Left lung (tissue), 4 donors: ENCODE measurements at regions not wholly inside any gene's neighbourhood (a gene's known extent, or its start where the extent isn't known, plus 50 kb on each side); places are given as distances from the start of the nearest gene placed in this dataset.

Experiments used
- ATAC-seq: fragments of 200-7000 bp; cut with Tn5 transposase; one replicate; pipeline ENCODE4 v1.9.1; 2020; ENCODE audit warnings: moderate library complexity
- DNase-seq, 4 donors: peaks; one replicate each; pipeline ENCODE4 v3.0.0-alpha.2; 2013 to 2020
- H3K27ac ChIP-seq, 2 donors: fragments of 200-600 bp; sonication (generic) in 1 of 2; one replicate each; pipeline versions ENCODE4 v1.5.0 to v1.8.0; 2020 to 2021
- H3K27me3 ChIP-seq, 2 donors: fragments of 200-600 bp; sonication (generic) in 1 of 2; one replicate each; pipeline versions ENCODE4 v1.5.0 to v1.8.0; 2020 to 2021
- H3K36me3 ChIP-seq, 2 donors: fragments of 200-600 bp; sonication (generic) in 1 of 2; one replicate each; pipeline versions ENCODE4 v1.5.0 to v1.8.0; 2020 to 2021
- H3K4me1 ChIP-seq, 2 donors: fragments of 200-600 bp; one replicate each; pipeline ENCODE4 v1.8.0; 2021
- H3K4me3 ChIP-seq, 2 donors: fragments of 200-600 bp; sonication (generic) in 1 of 2; one replicate each; pipeline versions ENCODE4 v1.5.0 to v1.8.0; 2020 to 2021; ENCODE audit warnings: mild to moderate bottlenecking in 1 of 2
- H3K9me3 ChIP-seq, 2 donors: fragments of 200-600 bp; sonication (generic) in 1 of 2; one replicate each; pipeline versions ENCODE4 v1.5.0 to v1.8.0; 2020 to 2021
- intact Hi-C, 2 donors: fragments of 100-400 bp; cut with DNase I; formaldehyde crosslinking; loops; one replicate each; pipeline versions ENCODE4 v1.11.2 to v1.14.2; 2022
- TF ChIP-seq, protein P1 (sequence below), 2 donors: fragments of 200-600 bp; sonication (generic) in 1 of 2; IDR thresholded peaks; one replicate each; pipeline versions ENCODE4 v1.5.0 to v1.8.0; 2021; ENCODE audit warnings: antibody characterized with exemption in 2 of 2
- donor health status: DM: no; HTN: yes; CAD: no.
- donor health status: DM: no; HTN: no; CAD: no.

DNA sequence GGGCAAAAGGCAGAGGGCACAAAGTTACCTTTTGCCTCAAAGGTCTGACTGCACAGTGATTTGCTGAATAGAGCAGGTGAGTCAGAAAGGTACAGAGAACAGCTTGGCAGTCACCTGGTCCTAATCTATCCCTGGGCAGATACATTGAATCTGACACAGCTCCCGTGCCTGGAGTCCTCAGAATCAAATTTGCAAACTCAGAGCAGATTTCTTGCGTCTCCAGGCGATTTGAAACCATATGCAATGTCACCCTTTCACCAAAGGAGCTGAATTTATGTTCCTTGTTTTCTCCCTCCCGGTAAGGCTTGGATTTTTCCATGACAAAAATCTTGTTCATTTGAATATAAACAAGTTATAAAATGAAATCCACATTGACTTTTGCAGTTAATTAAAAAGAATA, 81.6 kb upstream of the SNAP25 start:
- intact Hi-C loops, result no loop called here
- DNase-seq (no peak), ATAC-seq (no peak)
- H3K9me3 ChIP-seq, result no peaks in the 10 kb centered on the region
- H3K27me3 ChIP-seq, result no peaks in the 10 kb centered on the region
- no peak overlapping the region for H3K4me3 ChIP-seq
- H3K27ac ChIP-seq, result no peak overlapping the region
- H3K4me1 ChIP-seq, result no peaks in the 10 kb centered on the region
- H3K36me3 ChIP-seq, result no peaks in the 10 kb centered on the region
- TF ChIP-seq, protein P1, sequence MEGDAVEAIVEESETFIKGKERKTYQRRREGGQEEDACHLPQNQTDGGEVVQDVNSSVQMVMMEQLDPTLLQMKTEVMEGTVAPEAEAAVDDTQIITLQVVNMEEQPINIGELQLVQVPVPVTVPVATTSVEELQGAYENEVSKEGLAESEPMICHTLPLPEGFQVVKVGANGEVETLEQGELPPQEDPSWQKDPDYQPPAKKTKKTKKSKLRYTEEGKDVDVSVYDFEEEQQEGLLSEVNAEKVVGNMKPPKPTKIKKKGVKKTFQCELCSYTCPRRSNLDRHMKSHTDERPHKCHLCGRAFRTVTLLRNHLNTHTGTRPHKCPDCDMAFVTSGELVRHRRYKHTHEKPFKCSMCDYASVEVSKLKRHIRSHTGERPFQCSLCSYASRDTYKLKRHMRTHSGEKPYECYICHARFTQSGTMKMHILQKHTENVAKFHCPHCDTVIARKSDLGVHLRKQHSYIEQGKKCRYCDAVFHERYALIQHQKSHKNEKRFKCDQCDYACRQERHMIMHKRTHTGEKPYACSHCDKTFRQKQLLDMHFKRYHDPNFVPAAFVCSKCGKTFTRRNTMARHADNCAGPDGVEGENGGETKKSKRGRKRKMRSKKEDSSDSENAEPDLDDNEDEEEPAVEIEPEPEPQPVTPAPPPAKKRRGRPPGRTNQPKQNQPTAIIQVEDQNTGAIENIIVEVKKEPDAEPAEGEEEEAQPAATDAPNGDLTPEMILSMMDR (IDR thresholded peaks at IDR 0.05), result no peak

DNA sequence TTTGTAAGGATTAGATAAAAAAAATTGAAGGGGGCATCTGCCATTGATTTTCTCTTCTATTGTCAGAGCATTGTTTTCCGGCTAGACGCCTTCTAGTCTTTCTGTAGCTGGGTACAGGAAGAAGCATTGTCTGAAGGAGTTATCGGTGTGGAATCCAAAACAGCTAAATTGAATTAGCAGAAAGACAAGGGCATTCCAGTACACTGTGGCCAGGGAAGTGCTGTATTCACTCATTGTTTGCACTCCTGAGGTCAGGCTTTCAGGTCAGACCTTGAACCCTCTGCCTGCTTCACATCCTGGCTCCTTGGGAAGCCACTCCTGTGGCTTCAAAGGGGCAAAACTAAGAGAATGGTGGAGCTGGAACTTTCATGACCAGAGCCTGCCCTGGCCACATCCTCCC, 81.1 kb upstream of the SNAP25 start:
- TF ChIP-seq, protein P1 (IDR thresholded peaks at IDR 0.05), result no peak
- H3K27me3 ChIP-seq, result no peaks in the 10 kb centered on the region
- no peaks in the 10 kb centered on the region for H3K9me3 ChIP-seq
- DNase-seq (no peak), ATAC-seq (no peak)
- no peaks in the 10 kb centered on the region for H3K4me1 ChIP-seq
- H3K27ac ChIP-seq, result no peak overlapping the region
- H3K4me3 ChIP-seq, result no peak overlapping the region
- intact Hi-C loops, result no loop called here
- no peaks in the 10 kb centered on the region for H3K36me3 ChIP-seq

DNA sequence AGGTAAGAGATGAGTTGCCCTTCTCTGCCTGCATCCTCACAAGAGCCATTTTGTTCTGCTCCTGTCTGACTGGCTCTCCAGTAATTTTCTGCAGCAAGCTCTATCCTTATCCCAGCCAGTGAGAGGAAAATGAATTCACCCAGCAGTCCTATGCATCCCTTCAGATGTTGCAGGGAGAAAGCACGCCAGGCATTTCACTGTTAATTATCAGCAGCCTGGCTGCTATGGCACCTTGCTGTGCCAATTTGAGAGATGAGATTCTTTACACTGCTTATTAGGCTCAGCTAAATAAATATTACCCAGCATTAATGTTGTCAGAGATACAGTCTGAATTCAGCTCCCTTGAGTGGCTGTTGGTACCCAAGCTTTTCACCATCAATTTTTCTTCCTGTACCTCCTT, 61.1 kb upstream of the SNAP25 start:
- ATAC-seq (no peak), DNase-seq (no peak)
- intact Hi-C loops, result no loop called here
- H3K27me3 ChIP-seq, result no peaks in the 10 kb centered on the region
- H3K4me1 ChIP-seq, result no peaks in the 10 kb centered on the region
- TF ChIP-seq, protein P1 (IDR thresholded peaks at IDR 0.05), result no peak
- H3K4me3 ChIP-seq, result no peak overlapping the region
- H3K27ac ChIP-seq, result no peak overlapping the region
- no peaks in the 10 kb centered on the region for H3K9me3 ChIP-seq
- no peaks in the 10 kb centered on the region for H3K36me3 ChIP-seq

DNA sequence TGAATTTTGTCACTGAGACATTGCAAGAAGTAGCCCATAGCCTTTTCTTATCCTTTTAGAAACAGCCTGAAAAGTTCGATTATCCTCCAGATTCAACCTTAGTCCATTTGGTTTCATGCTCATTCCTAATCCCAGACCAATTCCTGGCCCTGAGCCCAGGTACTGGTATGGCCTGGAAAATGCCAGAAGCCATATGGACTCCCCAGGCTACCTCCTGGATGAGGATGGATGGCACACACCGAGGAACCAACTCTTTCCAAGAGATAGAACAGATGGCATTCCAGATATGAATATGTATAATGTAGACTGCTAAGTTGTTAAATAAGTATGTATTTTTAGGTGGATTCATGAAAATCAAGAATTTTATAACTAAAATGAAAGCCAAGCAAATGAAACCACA, 51.6 kb upstream of the SNAP25 start:
- no peaks in the 10 kb centered on the region for H3K4me1 ChIP-seq
- no peak for ATAC-seq
- H3K27me3 ChIP-seq, result peaks cover 0 to 19% of the 10 kb centered on the region in 2 donors
- no peaks in the 10 kb centered on the region for H3K36me3 ChIP-seq
- TF ChIP-seq, protein P1 (IDR thresholded peaks at IDR 0.05), result no peak
- H3K4me3 ChIP-seq, result no peak overlapping the region
- intact Hi-C loops, result no loop called here
- no peak for DNase-seq
- H3K27ac ChIP-seq, result no peak overlapping the region
- peaks cover 0 to 6% of the 10 kb centered on the region in 2 donors for H3K9me3 ChIP-seq

DNA sequence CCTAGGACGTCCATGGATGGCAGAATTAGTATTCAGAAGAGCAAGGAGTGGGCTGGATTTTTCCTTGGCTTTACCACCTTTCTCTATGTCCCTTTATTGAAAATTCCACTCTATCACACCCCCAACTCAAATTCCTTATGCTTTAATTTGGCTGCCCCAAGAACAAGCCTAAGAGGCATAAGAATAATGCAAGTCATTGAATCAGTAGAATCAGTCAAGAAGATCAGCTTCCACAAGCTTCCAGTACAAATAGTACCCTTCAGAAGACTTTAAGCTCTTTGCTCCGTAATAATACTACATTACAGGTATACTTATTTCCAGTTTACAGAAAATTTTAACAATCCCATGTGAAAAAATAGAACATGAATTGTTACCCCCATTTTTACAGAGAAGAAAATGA, 51.0 kb upstream of the SNAP25 start:
- Histone ChIP-seq H3K27me3 (peaks cover 0 to 24% of the 10 kb centered on the region in 2 donors), H3K27ac (no peak overlapping the region), H3K36me3 (no peaks in the 10 kb centered on the region), H3K4me3 (no peak overlapping the region), H3K4me1 (no peaks in the 10 kb centered on the region), H3K9me3 (peaks cover 0 to 6% of the 10 kb centered on the region in 2 donors)
- ATAC-seq (no peak), DNase-seq (no peak)
- intact Hi-C loops, result no loop called here
- TF ChIP-seq, protein P1 (IDR thresholded peaks at IDR 0.05), result no peak
